Uterus (tissue), 2 donors: ENCODE measurements at regions not wholly inside any gene's neighbourhood (a gene's known extent, or its start where the extent isn't known, plus 50 kb on each side); places are given as distances from the start of the nearest gene placed in this dataset.

ENCODE experiments used
- CTCF ChIP-seq, 4 experiments: fragments of 200-600 bp in 2 of 4; fragments of 450-650 bp in 2 of 4; sonication (generic) in 2 of 4; IDR thresholded peaks; one replicate each; pipeline ENCODE4 v1.5.1; 2016 to 2019; ENCODE audit warnings: antibody characterized with exemption in 4 of 4, mild to moderate bottlenecking in 2 of 4, moderate library complexity in 1 of 4
- POLR2A ChIP-seq, 2 donors: fragments of 450-650 bp; IDR thresholded peaks; one replicate each; pipeline ENCODE4 v1.6.1; 2016; ENCODE audit warnings: antibody characterized with exemption in 2 of 2, mild to moderate bottlenecking in 1 of 2, moderate library complexity in 1 of 2

DNA sequence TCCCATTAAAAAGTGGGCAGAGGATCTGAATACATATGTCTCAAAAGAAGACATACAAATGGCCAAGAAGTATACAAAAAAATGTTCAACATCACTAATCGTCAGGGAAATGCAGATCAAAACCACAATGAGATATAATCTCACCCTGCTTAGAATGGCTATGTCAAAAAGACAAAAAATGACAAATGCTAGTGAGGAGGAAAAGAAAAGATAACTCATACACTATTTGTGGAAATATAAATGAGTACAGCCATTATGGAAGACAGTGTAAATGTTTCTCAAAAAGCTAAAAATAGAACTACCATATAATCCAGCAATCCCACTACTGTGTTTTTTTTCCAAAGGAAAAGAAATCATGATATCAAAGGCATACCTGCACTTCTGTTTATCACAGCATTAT, 450.7 kb downstream of the EFNA5 start:
- TF ChIP-seq CTCF (IDR thresholded peaks at IDR 0.05) (no peak), POLR2A (IDR thresholded peaks at IDR 0.05) (no peak)
